KMS-11 (cell line): ENCODE measurements at regions not wholly inside any gene's neighbourhood (a gene's known extent, or its start where the extent isn't known, plus 50 kb on each side); places are given as distances from the start of the nearest gene placed in this dataset.

Experiments used
- H2AFZ ChIP-seq: fragments of 200-600 bp; sonication (generic); 2 replicates; pipeline ENCODE4 v1.6.1; 2016; ENCODE audit warnings: antibody characterized with exemption, mixed run types, low read depth
- H3K27ac ChIP-seq: fragments of 200-600 bp; sonication (generic); 2 replicates; pipeline ENCODE4 v1.6.1; 2016; ENCODE audit warnings: mild to moderate bottlenecking, mixed run types
- H3K27me3 ChIP-seq: fragments of 200-600 bp; sonication (generic); 2 replicates; pipeline ENCODE4 v1.6.1; 2017; ENCODE audit warnings: mild to moderate bottlenecking, low read depth, mixed run types, moderate library complexity; ENCODE audit not compliant: insufficient read depth
- H3K36me3 ChIP-seq: fragments of 200-600 bp; sonication (generic); 2 replicates; pipeline ENCODE4 v1.6.1; 2017; ENCODE audit warnings: mild to moderate bottlenecking, mixed run types; ENCODE audit not compliant: insufficient read depth
- H3K4me1 ChIP-seq: fragments of 200-600 bp; sonication (generic); 2 replicates; pipeline ENCODE4 v1.6.1; 2016; ENCODE audit warnings: mild to moderate bottlenecking, low read depth, mixed run types; ENCODE audit not compliant: poor library complexity, severe bottlenecking
- H3K4me2 ChIP-seq: fragments of 200-600 bp; sonication (generic); 2 replicates; pipeline ENCODE4 v1.7.0; 2016; ENCODE audit warnings: mild to moderate bottlenecking, mixed run types
- H3K4me3 ChIP-seq: fragments of 200-600 bp; sonication (generic); IDR thresholded peaks from 2 replicates; pipeline ENCODE4 v1.6.1; 2017; ENCODE audit warnings: low read depth, low read length, mixed read lengths; ENCODE audit not compliant: insufficient read depth
- H3K79me2 ChIP-seq: fragments of 200-600 bp; sonication (generic); 2 replicates; pipeline ENCODE4 v1.6.1; 2016; ENCODE audit warnings: low read depth, mixed run types; ENCODE audit not compliant: insufficient read depth
- H3K9ac ChIP-seq: fragments of 200-600 bp; sonication (generic); 2 replicates; pipeline ENCODE4 v1.6.1; 2016; ENCODE audit warnings: mild to moderate bottlenecking, mixed run types
- H4K20me1 ChIP-seq: fragments of 200-600 bp; sonication (generic); 2 replicates; pipeline ENCODE4 v1.6.1; 2016; ENCODE audit warnings: mild to moderate bottlenecking, mixed run types; ENCODE audit not compliant: insufficient read depth
- TF ChIP-seq, protein P1 (sequence below): fragments of 200-600 bp; sonication (generic); conservative IDR thresholded peaks from 2 replicates; pipeline ENCODE4 v1.6.1; 2017; ENCODE audit warnings: low read depth, mild to moderate bottlenecking, antibody characterized with exemption, low read length, moderate library complexity, mixed read lengths

DNA sequence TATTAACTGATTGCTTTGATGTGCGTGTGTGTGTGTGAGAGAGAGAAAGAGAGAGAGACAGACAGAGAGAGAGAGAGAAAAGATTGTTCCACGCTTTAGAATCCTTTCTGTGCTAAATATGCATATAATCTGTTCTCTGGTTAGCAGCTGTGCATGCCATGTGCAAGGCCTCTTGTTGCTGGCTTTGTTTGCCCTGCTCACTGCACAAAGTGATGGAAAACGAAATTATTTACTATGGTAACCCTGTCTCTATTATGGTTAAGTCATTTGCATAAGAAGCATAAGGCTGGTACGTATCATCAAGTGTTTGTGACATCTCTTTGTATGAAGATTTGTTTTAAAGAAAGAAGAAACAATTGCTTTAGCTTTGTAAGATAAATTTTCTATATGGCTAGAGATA is 190.2 kb upstream of the POF1B start:
- Histone ChIP-seq H3K4me2 (no peak overlapping the region), H3K9ac (no peak overlapping the region), H2AFZ (no peak overlapping the region), H3K36me3 (no peaks in the 10 kb centered on the region), H3K4me3 (no peak overlapping the region), H3K27ac (no peak overlapping the region), H3K79me2 (no peaks in the 10 kb centered on the region), H3K4me1 (no peaks in the 10 kb centered on the region), H4K20me1 (no peaks in the 10 kb centered on the region), H3K27me3 (no peaks in the 10 kb centered on the region)
- TF ChIP-seq, protein P1, sequence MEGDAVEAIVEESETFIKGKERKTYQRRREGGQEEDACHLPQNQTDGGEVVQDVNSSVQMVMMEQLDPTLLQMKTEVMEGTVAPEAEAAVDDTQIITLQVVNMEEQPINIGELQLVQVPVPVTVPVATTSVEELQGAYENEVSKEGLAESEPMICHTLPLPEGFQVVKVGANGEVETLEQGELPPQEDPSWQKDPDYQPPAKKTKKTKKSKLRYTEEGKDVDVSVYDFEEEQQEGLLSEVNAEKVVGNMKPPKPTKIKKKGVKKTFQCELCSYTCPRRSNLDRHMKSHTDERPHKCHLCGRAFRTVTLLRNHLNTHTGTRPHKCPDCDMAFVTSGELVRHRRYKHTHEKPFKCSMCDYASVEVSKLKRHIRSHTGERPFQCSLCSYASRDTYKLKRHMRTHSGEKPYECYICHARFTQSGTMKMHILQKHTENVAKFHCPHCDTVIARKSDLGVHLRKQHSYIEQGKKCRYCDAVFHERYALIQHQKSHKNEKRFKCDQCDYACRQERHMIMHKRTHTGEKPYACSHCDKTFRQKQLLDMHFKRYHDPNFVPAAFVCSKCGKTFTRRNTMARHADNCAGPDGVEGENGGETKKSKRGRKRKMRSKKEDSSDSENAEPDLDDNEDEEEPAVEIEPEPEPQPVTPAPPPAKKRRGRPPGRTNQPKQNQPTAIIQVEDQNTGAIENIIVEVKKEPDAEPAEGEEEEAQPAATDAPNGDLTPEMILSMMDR = no peak

DNA sequence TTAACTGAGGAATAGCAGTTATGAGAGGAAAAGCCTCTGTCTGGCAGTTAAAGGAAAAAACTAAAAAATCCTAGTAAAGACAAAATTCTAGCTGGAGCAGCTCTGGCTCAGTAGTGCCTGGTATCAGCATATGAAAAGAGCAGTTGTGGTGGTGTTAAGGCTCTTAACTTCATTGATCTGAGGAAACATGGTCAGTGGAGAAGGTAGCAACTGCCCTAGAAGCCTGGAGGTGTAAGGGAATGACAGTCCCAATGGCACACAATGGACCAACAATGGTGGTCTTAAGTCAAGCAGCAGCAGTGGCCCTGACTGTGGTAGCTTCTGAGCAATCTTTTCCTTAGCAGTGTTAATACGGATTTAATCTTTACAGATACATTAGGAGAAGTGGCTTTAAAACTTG is 189.6 kb upstream of the POF1B start:
- Histone ChIP-seq H2AFZ (no peak overlapping the region), H3K9ac (no peak overlapping the region), H3K4me2 (no peak overlapping the region), H3K79me2 (no peaks in the 10 kb centered on the region), H3K27me3 (no peaks in the 10 kb centered on the region), H3K36me3 (no peaks in the 10 kb centered on the region), H4K20me1 (no peaks in the 10 kb centered on the region), H3K4me3 (no peak overlapping the region), H3K4me1 (no peaks in the 10 kb centered on the region), H3K27ac (no peak overlapping the region)
- TF ChIP-seq, protein P1 = no peak

DNA sequence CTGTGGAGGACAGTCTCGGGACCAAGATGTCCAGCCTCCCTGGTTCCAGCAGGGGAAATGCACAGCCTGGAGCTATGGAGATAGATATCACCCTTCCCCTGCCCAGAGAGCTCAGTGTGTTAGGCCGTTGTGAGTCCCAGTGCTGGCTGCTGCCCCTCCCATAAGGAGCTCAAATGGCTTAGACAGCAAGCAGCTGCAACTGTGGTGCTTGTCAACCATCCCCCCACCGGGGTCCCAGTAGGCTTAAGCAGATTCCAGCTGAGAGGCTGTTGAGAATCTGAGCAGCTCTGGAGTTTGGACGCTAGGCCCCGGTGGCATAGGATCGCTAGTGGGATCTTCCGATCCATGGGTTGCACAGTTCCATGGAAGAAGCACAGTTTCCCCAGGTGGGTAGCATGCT is 181.8 kb upstream of the POF1B start:
- TF ChIP-seq, protein P1 = no peak
- H3K79me2 ChIP-seq = no peaks in the 10 kb centered on the region
- H3K27ac ChIP-seq = no peak overlapping the region
- H3K9ac ChIP-seq = no peak overlapping the region
- H3K27me3 ChIP-seq = no peaks in the 10 kb centered on the region
- no peaks in the 10 kb centered on the region for H4K20me1 ChIP-seq
- H3K4me2 ChIP-seq = no peak overlapping the region
- H3K36me3 ChIP-seq = no peaks in the 10 kb centered on the region
- H3K4me1 ChIP-seq = no peaks in the 10 kb centered on the region
- no peak overlapping the region for H3K4me3 ChIP-seq
- H2AFZ ChIP-seq = no peak overlapping the region

GRCh38 chrX:85544609-85545008 is 165.1 kb upstream of the POF1B start:
- TF ChIP-seq, protein P1 = no peak; the same call in 1 of the 2 replicates
- H3K36me3 ChIP-seq = no peaks in the 10 kb centered on the region
- no peak overlapping the region for H2AFZ ChIP-seq
- H4K20me1 ChIP-seq = no peaks in the 10 kb centered on the region
- no peak overlapping the region for H3K4me3 ChIP-seq
- no peaks in the 10 kb centered on the region for H3K4me1 ChIP-seq
- no peak overlapping the region for H3K27ac ChIP-seq
- H3K27me3 ChIP-seq = no peaks in the 10 kb centered on the region
- H3K79me2 ChIP-seq = no peaks in the 10 kb centered on the region
- no peak overlapping the region for H3K9ac ChIP-seq
- H3K4me2 ChIP-seq = no peak overlapping the region
